Upper lobe of left lung (tissue), 4 donors: ENCODE measurements at regions not wholly inside any gene's neighbourhood (a gene's known extent, or its start where the extent isn't known, plus 50 kb on each side); places are given as distances from the start of the nearest gene placed in this dataset.
"Not testable (repeated sequence)": the region's sequence is repeated elsewhere in the genome, so short reads cannot be mapped to it uniquely, and the experiment has no call there.

ENCODE experiments used
- CTCF ChIP-seq, 6 experiments: fragments of 450-650 bp in 4 of 6; fragments of 200-600 bp in 2 of 6; sonication (generic) in 2 of 6; IDR thresholded peaks; one replicate each; pipeline ENCODE4 v1.5.1; 2016 to 2019; ENCODE audit warnings: antibody characterized with exemption in 6 of 6
- EP300 ChIP-seq, 4 donors: sonication (generic); formaldehyde crosslinking; IDR thresholded peaks; one replicate each; pipeline ENCODE4 v1.5.1; 2017; ENCODE audit warnings: antibody characterized with exemption in 4 of 4, control low read depth in 2 of 4
- POLR2A ChIP-seq, 4 donors: fragments of 450-650 bp; IDR thresholded peaks; one replicate each; pipeline ENCODE4 v1.5.1; 2016 to 2017; ENCODE audit warnings: antibody characterized with exemption in 4 of 4, mild to moderate bottlenecking in 2 of 4
- POLR2AphosphoS5 ChIP-seq, 2 donors: sonication (generic); formaldehyde crosslinking; IDR thresholded peaks; one replicate each; pipeline ENCODE4 v1.5.1; 2017; ENCODE audit warnings: antibody characterized with exemption in 2 of 2

- TF ChIP-seq CTCF, EP300, POLR2A, POLR2AphosphoS5 (IDR thresholded peaks at IDR 0.05): not testable (repeated sequence)
These were observed 448.3 kb upstream of the HTR1E start for GRCh38 chr6:86489042-86489441.
